ENCODE measurements at regions not wholly inside any gene's neighbourhood (a gene's known extent, or its start where the extent isn't known, plus 50 kb on each side); places are given as distances from the start of the nearest gene placed in this dataset.

DNA sequence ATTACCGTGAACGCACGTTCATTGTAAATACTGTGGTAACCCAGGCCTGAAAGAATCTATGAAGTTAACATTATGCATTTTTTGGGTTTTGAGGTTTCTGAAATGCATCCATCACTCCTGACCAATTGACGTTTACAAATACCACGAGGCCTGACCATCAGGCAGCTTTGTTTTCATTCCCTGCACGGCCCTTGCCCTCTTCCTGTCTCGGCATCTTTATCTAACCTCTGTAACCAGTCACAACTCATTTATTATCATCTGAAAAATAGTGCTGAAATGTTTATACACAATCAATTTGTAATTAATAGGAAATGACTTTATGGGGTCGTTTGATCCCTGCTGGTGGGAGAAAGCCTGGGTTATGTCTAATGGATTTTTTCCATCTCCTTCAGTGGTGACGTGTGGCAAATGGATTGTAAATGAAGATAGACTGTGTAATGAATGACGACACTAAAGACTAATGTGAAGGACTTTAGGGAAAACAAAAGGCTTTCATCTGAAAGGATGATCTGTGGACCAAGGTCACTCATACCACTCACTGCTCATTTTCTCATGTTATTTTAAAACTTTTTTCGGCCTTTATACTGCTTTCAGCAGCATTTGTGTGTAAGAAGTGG is 102.7 kb upstream of the SORBS2 start:
- TF ChIP-seq, protein P1, sequence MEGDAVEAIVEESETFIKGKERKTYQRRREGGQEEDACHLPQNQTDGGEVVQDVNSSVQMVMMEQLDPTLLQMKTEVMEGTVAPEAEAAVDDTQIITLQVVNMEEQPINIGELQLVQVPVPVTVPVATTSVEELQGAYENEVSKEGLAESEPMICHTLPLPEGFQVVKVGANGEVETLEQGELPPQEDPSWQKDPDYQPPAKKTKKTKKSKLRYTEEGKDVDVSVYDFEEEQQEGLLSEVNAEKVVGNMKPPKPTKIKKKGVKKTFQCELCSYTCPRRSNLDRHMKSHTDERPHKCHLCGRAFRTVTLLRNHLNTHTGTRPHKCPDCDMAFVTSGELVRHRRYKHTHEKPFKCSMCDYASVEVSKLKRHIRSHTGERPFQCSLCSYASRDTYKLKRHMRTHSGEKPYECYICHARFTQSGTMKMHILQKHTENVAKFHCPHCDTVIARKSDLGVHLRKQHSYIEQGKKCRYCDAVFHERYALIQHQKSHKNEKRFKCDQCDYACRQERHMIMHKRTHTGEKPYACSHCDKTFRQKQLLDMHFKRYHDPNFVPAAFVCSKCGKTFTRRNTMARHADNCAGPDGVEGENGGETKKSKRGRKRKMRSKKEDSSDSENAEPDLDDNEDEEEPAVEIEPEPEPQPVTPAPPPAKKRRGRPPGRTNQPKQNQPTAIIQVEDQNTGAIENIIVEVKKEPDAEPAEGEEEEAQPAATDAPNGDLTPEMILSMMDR (IDR thresholded peaks at IDR 0.05): no peak
- no peak for TF ChIP-seq POLR2A (IDR thresholded peaks at IDR 0.05)
